Dedifferentiated amniotic fluid mesenchymal stem cell (primary cell): ENCODE measurements at regions not wholly inside any gene's neighbourhood (a gene's known extent, or its start where the extent isn't known, plus 50 kb on each side); places are given as distances from the start of the nearest gene placed in this dataset.

Experiments used
- DNase-seq: peaks from one replicate; pipeline ENCODE4 v3.0.0-alpha.2; 2016; ENCODE audit errors: extremely low spot score

DNA sequence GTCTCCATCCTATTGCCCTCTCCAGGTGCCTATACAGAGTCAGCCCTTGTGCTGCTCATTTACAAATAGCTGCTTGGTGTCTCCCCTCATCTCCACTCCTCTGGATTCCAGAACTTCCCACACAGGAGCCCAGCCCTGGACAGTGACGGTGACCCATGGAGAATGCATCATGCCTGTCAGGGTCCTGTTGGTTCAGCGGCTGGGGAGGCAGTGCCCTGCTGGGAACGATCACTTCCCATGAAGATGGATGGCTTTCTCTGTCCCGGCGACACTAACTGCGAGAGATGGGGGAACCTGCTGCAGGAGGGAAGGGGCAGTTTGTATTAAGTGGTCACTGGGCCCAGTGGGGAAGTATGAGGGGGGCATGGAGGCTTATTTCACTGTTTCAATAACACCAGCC, 395.0 kb upstream of the TBX3 start:
- no peak for DNase-seq

GRCh38 chr12:115078334-115078733, 394.4 kb upstream of the TBX3 start:
- DNase-seq: no peak

DNA sequence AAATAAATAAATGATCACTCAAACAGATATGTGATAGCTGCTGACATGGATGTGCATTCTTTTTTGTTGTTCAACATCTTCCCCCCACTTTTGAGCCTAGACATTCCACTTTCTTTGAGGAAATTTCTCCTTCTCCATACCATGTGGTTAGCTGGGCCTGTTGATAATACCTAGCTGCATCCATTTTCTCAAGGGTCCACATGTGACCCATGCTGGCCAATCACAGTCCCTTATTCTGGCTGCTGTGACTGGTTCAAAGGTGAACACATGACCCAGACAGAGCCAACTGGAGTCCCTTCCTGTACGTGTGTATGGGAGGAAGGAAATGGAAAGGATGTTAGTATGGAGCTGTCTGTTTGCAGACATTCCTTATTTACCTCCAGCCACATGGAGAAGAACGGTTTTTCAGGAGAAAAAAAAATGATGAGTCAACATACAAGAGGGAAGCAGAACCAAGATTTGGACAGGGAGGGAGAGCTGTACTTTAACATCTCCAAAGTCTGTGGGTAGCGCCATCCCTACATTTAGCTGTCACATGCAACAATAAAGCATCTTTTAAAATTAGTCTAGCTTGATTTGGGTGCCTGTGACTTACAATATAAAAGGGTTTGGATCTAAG, 391.7 kb upstream of the TBX3 start:
- DNase-seq: no peak

GRCh38 chr12:115074617-115075016, 390.6 kb upstream of the TBX3 start:
- no peak for DNase-seq

DNA sequence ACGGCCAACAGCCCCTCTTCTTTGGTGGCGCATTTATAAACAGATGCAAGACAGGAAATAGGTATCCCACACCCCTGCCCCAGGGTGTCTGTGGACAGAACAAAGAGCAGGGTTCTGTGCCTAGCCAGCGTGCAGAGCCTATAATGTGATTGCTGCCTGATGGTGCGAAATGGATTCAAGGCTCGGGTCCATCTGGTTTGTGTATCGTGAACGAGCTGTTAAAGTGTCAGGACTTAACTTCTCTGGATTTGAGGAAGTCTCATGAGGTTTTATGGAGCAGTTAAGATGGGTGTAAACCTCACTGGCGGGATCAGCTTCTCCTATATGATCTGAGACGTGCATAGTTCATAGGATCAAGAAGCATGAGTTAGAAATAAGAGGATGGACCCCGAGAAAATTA, 388.7 kb upstream of the TBX3 start:
- DNase-seq: no peak

DNA sequence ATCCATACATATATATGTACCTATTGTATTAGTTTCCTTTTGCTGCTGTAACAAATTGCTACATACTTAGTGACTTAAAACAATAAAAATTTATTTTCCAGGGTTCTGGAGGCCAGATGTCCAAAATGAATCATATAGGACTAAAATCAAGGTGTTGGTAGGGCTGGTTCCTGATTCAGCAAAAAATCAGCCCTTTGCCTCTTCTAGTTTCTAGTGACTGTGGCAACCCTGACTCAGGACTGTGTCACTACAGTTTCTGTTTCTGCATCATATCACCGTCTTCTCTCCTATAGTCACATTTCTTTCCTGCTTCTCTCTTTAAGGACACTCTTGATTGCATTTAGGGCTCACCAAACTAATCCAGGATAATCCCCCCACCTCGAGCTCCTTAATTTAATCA, 386.3 kb upstream of the TBX3 start:
- DNase-seq: no peak

- DNase-seq: no peak
Observed at GRCh38 chr12:115064296-115064695, 380.3 kb upstream of the TBX3 start.

DNA sequence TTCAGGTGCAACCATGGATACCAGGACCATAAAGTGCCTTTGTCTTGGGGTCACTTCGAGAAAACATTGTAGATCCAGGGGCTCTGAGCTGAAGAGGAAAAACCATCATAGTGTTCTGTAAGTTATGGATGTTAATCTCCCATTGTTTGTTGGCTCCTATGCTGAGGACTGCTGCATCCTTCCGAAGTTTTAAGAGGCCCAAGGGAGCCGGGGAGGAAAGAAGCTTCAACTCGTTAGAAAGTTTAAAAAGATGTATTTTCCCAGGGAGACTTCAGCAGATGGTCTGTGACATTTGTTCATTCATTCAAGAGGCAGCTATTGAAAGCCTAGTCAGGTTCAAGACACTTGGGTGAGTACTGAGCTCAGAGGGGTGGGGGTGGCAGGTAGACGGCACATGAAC, 378.8 kb upstream of the TBX3 start:
- no peak for DNase-seq

DNA sequence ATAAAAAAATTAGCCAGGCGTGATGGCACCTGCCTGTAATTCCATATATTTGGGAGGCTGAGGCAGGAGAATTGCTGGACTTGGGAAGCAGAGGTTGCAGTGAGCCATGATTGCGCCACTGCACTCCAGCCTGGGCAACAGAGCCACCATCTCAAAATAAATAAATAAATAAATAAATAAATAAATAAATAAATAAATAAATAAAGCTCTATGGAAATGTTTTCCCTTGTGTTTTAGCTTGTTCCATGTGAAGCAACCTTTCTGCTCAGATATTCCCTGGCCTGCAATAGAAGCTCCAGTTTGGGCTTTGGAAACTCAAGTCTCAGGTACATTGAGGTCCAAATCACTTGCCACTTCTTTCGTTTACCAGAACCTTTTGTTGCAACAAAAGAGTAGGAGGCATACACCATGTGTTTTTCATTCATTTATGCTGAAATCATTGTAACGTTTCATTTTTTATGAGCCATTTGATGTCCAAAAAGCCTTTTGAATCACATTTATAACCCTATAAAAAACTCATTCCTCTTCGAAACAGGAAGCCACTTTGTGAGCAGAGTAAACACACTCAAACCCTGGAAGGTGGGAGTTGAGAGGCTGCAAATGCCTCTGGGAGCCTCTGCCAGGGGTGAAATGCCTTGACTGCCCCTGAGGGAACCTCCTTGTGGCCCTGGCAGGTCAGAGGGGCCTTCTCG, 376.6 kb upstream of the TBX3 start:
- no peak for DNase-seq

DNA sequence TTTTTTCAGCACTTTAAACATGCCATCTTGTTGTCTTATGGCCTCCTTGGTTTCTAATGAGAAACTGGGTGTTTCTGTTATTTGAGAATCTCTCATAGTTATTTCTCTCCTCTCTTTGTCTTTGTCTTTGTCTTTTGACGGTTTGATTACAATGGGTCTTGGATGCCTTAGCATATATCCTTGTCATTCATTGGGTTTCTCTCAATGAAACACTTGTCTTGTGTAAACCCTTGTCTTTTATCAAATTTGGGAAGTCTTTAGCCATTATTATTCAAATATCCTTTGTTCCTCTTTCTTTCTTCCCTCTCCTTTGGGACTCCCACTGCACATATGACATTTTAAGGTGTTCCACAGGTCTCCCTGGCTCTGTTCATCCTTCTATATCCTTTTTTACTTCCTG, 373.5 kb upstream of the TBX3 start:
- no peak for DNase-seq

DNA sequence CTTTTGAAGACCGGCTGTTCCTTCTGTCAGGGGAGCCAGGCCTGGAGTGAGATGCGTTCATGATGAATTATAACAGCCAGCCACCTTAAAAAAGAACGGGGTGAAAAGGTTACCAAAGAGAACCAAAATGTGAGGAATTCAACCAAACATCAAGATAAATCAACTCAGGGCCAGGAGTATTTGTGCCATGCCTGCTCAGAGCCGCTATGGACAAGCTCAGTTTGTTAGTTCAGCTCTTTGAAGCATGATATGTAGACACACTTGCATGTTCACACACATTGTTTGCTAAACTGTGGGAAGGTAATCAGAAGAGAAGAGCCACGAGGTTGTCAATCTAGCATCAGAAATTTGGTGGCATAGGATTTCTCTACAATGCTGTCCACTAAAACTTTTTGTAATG, 367.4 kb upstream of the TBX3 start:
- DNase-seq: no peak

DNA sequence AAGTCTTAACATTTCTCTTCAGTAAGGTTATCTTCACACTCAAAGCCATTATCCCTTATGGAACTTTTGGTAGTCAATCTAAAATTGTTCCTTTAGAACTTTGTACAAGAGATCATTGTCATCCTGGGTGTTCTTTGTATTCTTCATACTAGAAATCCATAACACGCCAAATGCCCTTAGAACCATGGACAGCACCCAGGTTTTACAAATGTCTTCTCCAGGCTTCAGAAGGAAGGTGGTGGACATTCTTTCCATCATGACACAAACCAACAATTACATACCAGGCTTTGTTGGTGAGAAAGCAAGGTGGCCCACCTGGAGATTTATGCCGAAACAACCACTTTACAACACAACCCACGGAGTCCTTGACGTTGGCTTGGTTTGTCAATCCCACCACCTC, 365.6 kb upstream of the TBX3 start:
- no peak for DNase-seq

- DNase-seq: no peak
Observed at GRCh38 chr12:115046805-115047204, 362.8 kb upstream of the TBX3 start.

- no peak for DNase-seq
Observed at GRCh38 chr12:115044073-115044472, 360.1 kb upstream of the TBX3 start.

- no peak for DNase-seq
Observed at GRCh38 chr12:115043079-115043478, 359.1 kb upstream of the TBX3 start.

DNA sequence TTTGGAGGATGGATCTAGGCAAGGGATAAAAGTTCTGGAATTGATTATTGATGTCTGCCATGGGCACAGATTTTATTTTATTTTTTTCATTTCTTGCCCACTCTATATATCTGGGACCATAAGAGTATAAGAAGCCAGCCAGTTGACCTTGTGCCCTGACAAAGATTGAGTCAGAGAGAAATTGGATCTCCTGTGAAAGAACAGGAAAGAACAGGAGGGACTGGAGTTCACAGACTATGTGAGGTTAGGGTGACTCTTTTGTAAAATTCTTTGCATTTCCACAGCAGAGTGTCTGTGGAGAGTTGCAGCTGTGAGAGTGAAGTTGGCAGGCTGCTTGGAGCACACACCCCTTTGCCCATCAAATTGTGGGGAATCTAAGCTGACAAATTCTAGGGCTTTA, 358.4 kb upstream of the TBX3 start:
- DNase-seq: no peak

DNA sequence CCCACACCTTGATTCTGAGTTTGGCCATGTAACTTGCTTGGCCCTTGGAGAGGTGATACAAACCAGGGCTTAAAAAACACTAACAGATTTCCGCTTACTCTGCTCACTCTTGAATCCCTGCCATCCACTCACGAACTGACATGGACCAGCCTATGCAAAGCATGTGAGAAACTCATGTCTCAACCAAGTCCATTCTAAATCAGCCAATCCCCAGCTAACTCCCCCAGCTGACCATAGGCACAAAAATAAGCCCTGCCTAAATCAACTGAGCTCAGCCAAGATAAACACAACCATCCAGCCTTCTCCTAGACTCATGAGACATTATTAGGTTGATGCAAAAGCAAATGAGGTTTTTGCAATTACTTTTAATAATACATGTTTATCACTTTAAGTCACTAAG, 353.9 kb upstream of the TBX3 start:
- no peak for DNase-seq

DNA sequence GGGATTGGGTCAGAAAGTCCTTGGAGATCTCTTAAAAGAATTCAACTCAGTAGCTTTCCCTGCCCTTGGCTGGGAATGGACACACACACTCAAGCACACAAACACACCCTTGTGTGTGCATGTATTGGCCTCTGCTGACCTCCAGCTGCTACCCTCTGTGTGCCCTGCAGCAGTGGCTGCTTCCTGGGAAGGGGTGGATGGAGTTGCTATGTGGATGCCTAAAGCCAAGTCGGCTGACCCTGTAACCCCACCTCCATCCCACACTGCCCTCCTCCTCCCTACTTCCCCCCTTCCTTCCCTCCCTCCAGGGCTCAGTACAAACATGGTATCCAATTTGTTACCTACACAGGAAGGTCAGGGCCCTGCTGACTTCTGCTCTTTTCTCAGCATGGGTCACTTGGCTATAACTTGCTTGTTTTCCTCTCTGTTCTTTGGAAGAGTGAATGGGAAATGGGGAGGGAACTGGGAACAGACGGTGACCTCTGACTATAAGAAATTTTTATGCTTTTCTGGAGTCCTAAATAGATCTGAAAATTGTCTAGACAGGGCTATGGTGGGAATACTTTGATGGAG, 351.6 kb upstream of the TBX3 start:
- DNase-seq: no peak

DNA sequence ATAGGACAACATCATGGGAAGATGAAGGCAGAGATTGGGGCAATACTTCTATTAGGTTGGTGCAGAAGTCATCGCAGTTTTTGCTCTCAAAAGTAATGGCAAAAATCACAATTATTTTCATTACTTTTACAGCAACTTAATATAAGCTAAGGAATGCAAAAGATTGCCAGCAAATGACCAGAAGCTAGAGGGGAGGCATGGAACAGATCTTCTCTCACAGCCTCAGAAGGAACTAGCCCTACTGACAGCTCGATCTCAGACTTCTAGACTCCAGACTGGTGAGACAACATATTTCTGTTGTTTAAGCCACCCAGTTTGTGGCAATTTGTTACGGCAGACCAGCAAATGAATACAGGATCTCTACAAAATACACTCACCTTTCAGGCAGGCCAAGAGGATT, 348.5 kb upstream of the TBX3 start:
- no peak for DNase-seq

GRCh38 chr12:115030017-115030416, 346.0 kb upstream of the TBX3 start:
- no peak for DNase-seq

GRCh38 chr12:115024531-115024930, 340.6 kb upstream of the TBX3 start:
- no peak for DNase-seq

GRCh38 chr12:115023279-115024265, 339.6 kb upstream of the TBX3 start:
- peak; percentile 34 for DNase-seq
